ENCODE measurements at regions not wholly inside any gene's neighbourhood (a gene's known extent, or its start where the extent isn't known, plus 50 kb on each side); places are given as distances from the start of the nearest gene placed in this dataset.

GRCh38 chr4:63214076-63214475, 1195.2 kb downstream of the TECRL start:
- no peaks in the 10 kb centered on the region for H4K20me1 ChIP-seq (ENCODE audit: control insufficient read depth, extremely low read depth, insufficient read depth, low read length)
- H3K79me2 ChIP-seq (ENCODE audit: control insufficient read depth, insufficient read depth, low read length) = no peaks in the 10 kb centered on the region
- no peak for TF ChIP-seq CTCF (optimal IDR thresholded peaks at IDR 0.05 in 1 of 3, IDR thresholded peaks at IDR 0.05 in 1 of 3, conservative IDR thresholded peaks at IDR 0.05 in 1 of 3; ENCODE audit: extremely low read depth in 1 of 3, insufficient read depth in 2 of 3, low read length in 3 of 3)
- no peak for TF ChIP-seq EZH2 (IDR thresholded peaks at IDR 0.05; ENCODE audit: low read length)
- H3K4me2 ChIP-seq (ENCODE audit: control insufficient read depth, extremely low read depth, insufficient read depth, low read depth, low read length) = no peak overlapping the region
- H3K4me1 ChIP-seq (ENCODE audit: control insufficient read depth, extremely low read depth, insufficient read depth, low read length) = no peaks in the 10 kb centered on the region
- H3K9me1 ChIP-seq (ENCODE audit: control insufficient read depth, extremely low read depth, insufficient read depth, low read length) = no peaks in the 10 kb centered on the region
- no peak for DNase-seq (ENCODE audit: low read depth, low spot score)
- no peaks in the 10 kb centered on the region for H3K27me3 ChIP-seq (ENCODE audit: control insufficient read depth, extremely low read depth, insufficient read depth, low read length)
- H2AFZ ChIP-seq (ENCODE audit: control insufficient read depth, low read length) = no peak overlapping the region
- no peak for FAIRE-seq
- dilution Hi-C loops (cut with MboI; ENCODE audit: extremely low pct_ligation_motif_present, low sequenced_read_pairs) = no loop called here
- H3K9ac ChIP-seq (ENCODE audit: control insufficient read depth, extremely low read depth, insufficient read depth, low read length) = no peak overlapping the region
- H3K27ac ChIP-seq (ENCODE audit: control insufficient read depth, insufficient read depth, low read length) = no peak overlapping the region
- no peak overlapping the region for H3K4me3 ChIP-seq (ENCODE audit: control insufficient read depth in 2 of 3, extremely low read depth in 1 of 3, insufficient read depth in 2 of 3, low read depth in 1 of 3, low read length in 3 of 3)
- no peaks in the 10 kb centered on the region for H3K36me3 ChIP-seq (ENCODE audit: control insufficient read depth in 2 of 2, extremely low read depth in 1 of 2, insufficient read depth in 2 of 2, low read length in 2 of 2)
- no peaks in the 10 kb centered on the region for H3K9me3 ChIP-seq (ENCODE audit: control insufficient read depth, low read depth, low read length)

GRCh38 chr4:63211776-63212479, 1197.3 kb downstream of the TECRL start:
- H3K79me2 ChIP-seq (ENCODE audit: control insufficient read depth, insufficient read depth, low read length) = no peaks in the 10 kb centered on the region
- dilution Hi-C loops (cut with MboI; ENCODE audit: extremely low pct_ligation_motif_present, low sequenced_read_pairs) = no loop called here
- no peak overlapping the region for H2AFZ ChIP-seq (ENCODE audit: control insufficient read depth, low read length)
- no peaks in the 10 kb centered on the region for H3K27me3 ChIP-seq (ENCODE audit: control insufficient read depth, extremely low read depth, insufficient read depth, low read length)
- no peaks in the 10 kb centered on the region for H3K36me3 ChIP-seq (ENCODE audit: control insufficient read depth in 2 of 2, extremely low read depth in 1 of 2, insufficient read depth in 2 of 2, low read length in 2 of 2)
- FAIRE-seq = no peak
- no peak overlapping the region for H3K4me3 ChIP-seq (ENCODE audit: control insufficient read depth in 2 of 3, extremely low read depth in 1 of 3, insufficient read depth in 2 of 3, low read depth in 1 of 3, low read length in 3 of 3)
- H3K4me2 ChIP-seq (ENCODE audit: control insufficient read depth, extremely low read depth, insufficient read depth, low read depth, low read length) = no peak overlapping the region
- no peak for DNase-seq (ENCODE audit: low read depth, low spot score)
- TF ChIP-seq CTCF (optimal IDR thresholded peaks at IDR 0.05 in 1 of 3, IDR thresholded peaks at IDR 0.05 in 1 of 3, conservative IDR thresholded peaks at IDR 0.05 in 1 of 3; ENCODE audit: extremely low read depth in 1 of 3, insufficient read depth in 2 of 3, low read length in 3 of 3) (no peak), EZH2 (IDR thresholded peaks at IDR 0.05; ENCODE audit: low read length) (no peak)
- no peak overlapping the region for H3K9ac ChIP-seq (ENCODE audit: control insufficient read depth, extremely low read depth, insufficient read depth, low read length)
- no peaks in the 10 kb centered on the region for H4K20me1 ChIP-seq (ENCODE audit: control insufficient read depth, extremely low read depth, insufficient read depth, low read length)
- no peaks in the 10 kb centered on the region for H3K9me3 ChIP-seq (ENCODE audit: control insufficient read depth, low read depth, low read length)
- H3K9me1 ChIP-seq (ENCODE audit: control insufficient read depth, extremely low read depth, insufficient read depth, low read length) = no peaks in the 10 kb centered on the region
- no peaks in the 10 kb centered on the region for H3K4me1 ChIP-seq (ENCODE audit: control insufficient read depth, extremely low read depth, insufficient read depth, low read length)
- H3K27ac ChIP-seq (ENCODE audit: control insufficient read depth, insufficient read depth, low read length) = no peak overlapping the region

All from keratinocyte (primary cell).